ENCODE measurements at regions not wholly inside any gene's neighbourhood (a gene's known extent, or its start where the extent isn't known, plus 50 kb on each side); places are given as distances from the start of the nearest gene placed in this dataset.

- ChIA-PET POLR2A (no interaction called here), CTCF (ENCODE audit: low intra/inter-chr PET ratio, low total read pairs) (no interaction called here)
- TF ChIP-seq ZNF331 (CRISPR knock-in tag; IDR thresholded peaks at IDR 0.05) (no peak), GRHL1 (CRISPR knock-in tag; conservative IDR thresholded peaks at IDR 0.05) (no peak), ZNF598 (CRISPR knock-in tag; IDR thresholded peaks at IDR 0.05; ENCODE audit: borderline replicate concordance) (no peak), MTF1 (CRISPR knock-in tag; IDR thresholded peaks at IDR 0.05) (no peak), ARID2 (CRISPR knock-in tag; IDR thresholded peaks at IDR 0.05; ENCODE audit: borderline replicate concordance) (no peak), KAT8 (CRISPR knock-in tag; IDR thresholded peaks at IDR 0.05) (no peak), NFE2 (CRISPR knock-in tag; IDR thresholded peaks at IDR 0.05) (no peak), ZFP90 (CRISPR knock-in tag; IDR thresholded peaks at IDR 0.05; ENCODE audit: borderline replicate concordance) (no peak), SP140L (CRISPR knock-in tag; IDR thresholded peaks at IDR 0.05; ENCODE audit: borderline replicate concordance) (no peak), ZNF704 (CRISPR knock-in tag; IDR thresholded peaks at IDR 0.05; ENCODE audit: borderline replicate concordance) (no peak), ZNF776 (CRISPR knock-in tag; IDR thresholded peaks at IDR 0.05) (no peak), ZNF225 (CRISPR knock-in tag; IDR thresholded peaks at IDR 0.05) (no peak), TCF7L2 (IDR thresholded peaks at IDR 0.05; ENCODE audit: low read depth, low read length) (no peak), ZNF17 (CRISPR knock-in tag; IDR thresholded peaks at IDR 0.05) (no peak)
- FAIRE-seq (no peak), ATAC-seq (no peak), DNase-seq (ENCODE audit: low spot score) (no peak)
- Histone ChIP-seq H3K27ac (ENCODE audit: extremely low read length, insufficient read depth, low read length) (no peak overlapping the region), H2AFZ (ENCODE audit: low read length) (no peak overlapping the region), H4K20me1 (ENCODE audit: insufficient read depth, low read length) (no peaks in the 10 kb centered on the region), H3K79me2 (ENCODE audit: insufficient read depth, low read length) (no peaks in the 10 kb centered on the region), H3K4me2 (ENCODE audit: low read depth, low read length) (no peak overlapping the region), H3K4me1 (ENCODE audit: insufficient read depth, low read length) (no peaks in the 10 kb centered on the region), H3K36me3 (replicated peaks in 1 of 2; ENCODE audit: control insufficient read depth in 1 of 2, insufficient read depth in 2 of 2, low read length in 2 of 2) (no peaks in the 10 kb centered on the region), H3K4me3 (replicated peaks in 1 of 3; ENCODE audit: insufficient read depth in 1 of 3, low read depth in 2 of 3, low read length in 3 of 3) (no peak overlapping the region), H3K9me3 (ENCODE audit: low read length) (no peaks in the 10 kb centered on the region), H3K27me3 (ENCODE audit: control insufficient read depth in 1 of 2, insufficient read depth in 2 of 2, low read length in 2 of 2) (no peaks in the 10 kb centered on the region; a peak in 2 of 5 replicates), H3K9ac (ENCODE audit: insufficient read depth, low read depth, low read length) (no peak overlapping the region)
- BruUV-seq (replicated peaks): no TSS peak
- intact Hi-C loops (cut with micrococcal nuclease; ENCODE audit: unreplicated experiment) (no loop called here), in situ Hi-C loops (cut with HindIII; ENCODE audit: extremely low pct_ligation_motif_present, low pct_unique_long_range_greater_than_20kb) (no loop called here)
- WGBS (ENCODE audit: low lambda C conversion rate): 26% methylated on average over 2 of the region's 2 CpGs
Measured at GRCh38 chr2:104570259-104570658, 283.7 kb upstream of the POU3F3 start.

All from HepG2 (cell line).